Right atrium auricular region (tissue), 2 donors: ENCODE measurements at regions not wholly inside any gene's neighbourhood (a gene's known extent, or its start where the extent isn't known, plus 50 kb on each side); places are given as distances from the start of the nearest gene placed in this dataset.

Experiments
- DNase-seq: peaks from one replicate; pipeline ENCODE4 v3.0.0-alpha.2; 2019; ENCODE audit warnings: low spot score
- H3K27ac ChIP-seq, 2 donors: fragments of 200-600 bp; sonication (generic); 1 replicate in 1 of 2; 2 replicates in 1 of 2; pipeline ENCODE4 v1.5.1; 2016 to 2019
- H3K27me3 ChIP-seq, 2 donors: fragments of 200-600 bp; sonication (generic); one replicate each; pipeline versions ENCODE4 v1.5.1 to v1.6.0; 2017 to 2019
- H3K36me3 ChIP-seq: fragments of 200-600 bp; sonication (generic); one replicate; pipeline ENCODE4 v1.5.1; 2016
- H3K4me1 ChIP-seq, 2 donors: fragments of 200-600 bp; sonication (generic); one replicate each; pipeline versions ENCODE4 v1.5.1 to v1.6.0; 2017 to 2019
- H3K4me3 ChIP-seq, 2 donors: fragments of 200-600 bp; sonication (generic); 1 replicate in 1 of 2; 2 replicates in 1 of 2; pipeline ENCODE4 v1.5.1; 2017 to 2019; ENCODE audit warnings: mild to moderate bottlenecking in 1 of 2, moderate library complexity in 1 of 2
- H3K9me3 ChIP-seq, 2 donors: fragments of 200-600 bp; sonication (generic); one replicate each; pipeline ENCODE4 v1.5.1; 2019
- CTCF ChIP-seq, 2 donors: fragments of 200-600 bp; sonication (generic); IDR thresholded peaks; one replicate each; pipeline ENCODE4 v1.5.1; 2019; ENCODE audit warnings: antibody characterized with exemption in 2 of 2

- DNase-seq: no peak
- no peak for TF ChIP-seq CTCF (IDR thresholded peaks at IDR 0.05)
- H3K36me3 ChIP-seq: no peaks in the 10 kb centered on the region
These were observed 111.6 kb downstream of the SLC4A3 start for GRCh38 chr2:219739066-219739465.

DNA sequence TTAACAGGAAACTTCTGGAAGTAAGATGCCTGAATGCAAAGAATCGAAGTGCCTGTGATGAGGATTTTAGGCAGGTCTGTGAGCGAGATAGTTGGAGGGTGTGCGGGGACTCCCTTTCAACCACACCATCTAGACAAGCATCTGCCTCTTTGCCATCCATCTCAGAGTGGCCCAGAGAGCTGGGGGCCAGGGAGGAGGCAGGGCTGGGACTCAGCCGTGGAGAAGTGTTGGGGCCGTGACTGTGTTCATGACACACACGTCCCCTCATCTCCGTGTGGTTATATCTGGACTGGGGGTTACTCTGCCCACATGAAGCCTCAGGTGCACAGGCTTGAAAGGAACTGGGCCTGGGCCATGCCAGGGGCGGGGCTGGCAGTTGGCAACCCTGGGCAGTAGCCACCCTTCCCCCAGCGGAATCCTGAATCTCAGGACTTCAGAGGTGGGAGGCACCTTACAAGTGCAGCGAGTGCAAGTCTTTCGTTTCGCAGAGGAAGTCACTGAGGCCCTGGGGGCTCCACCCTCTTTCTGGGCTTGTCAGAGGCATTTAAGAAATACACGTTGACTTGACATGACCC is 112.5 kb downstream of the SLC4A3 start:
- no peak overlapping the region for H3K27ac ChIP-seq
- no peak overlapping the region for H3K4me3 ChIP-seq
- H3K36me3 ChIP-seq: no peaks in the 10 kb centered on the region
- H3K9me3 ChIP-seq: no peaks in the 10 kb centered on the region
- peaks cover 0 to 15% of the 10 kb centered on the region in 2 donors for H3K4me1 ChIP-seq
- no peak for DNase-seq
- H3K27me3 ChIP-seq: no peaks in the 10 kb centered on the region
- TF ChIP-seq CTCF (IDR thresholded peaks at IDR 0.05): no peak

More at GRCh38 chr2:219739066-219739465, 111.6 kb downstream of the SLC4A3 start:
- Histone ChIP-seq H3K4me1 (peaks cover 0 to 6% of the 10 kb centered on the region in 2 donors), H3K27me3 (no peaks in the 10 kb centered on the region), H3K9me3 (no peaks in the 10 kb centered on the region), H3K4me3 (no peak overlapping the region), H3K27ac (no peak overlapping the region)

DNA sequence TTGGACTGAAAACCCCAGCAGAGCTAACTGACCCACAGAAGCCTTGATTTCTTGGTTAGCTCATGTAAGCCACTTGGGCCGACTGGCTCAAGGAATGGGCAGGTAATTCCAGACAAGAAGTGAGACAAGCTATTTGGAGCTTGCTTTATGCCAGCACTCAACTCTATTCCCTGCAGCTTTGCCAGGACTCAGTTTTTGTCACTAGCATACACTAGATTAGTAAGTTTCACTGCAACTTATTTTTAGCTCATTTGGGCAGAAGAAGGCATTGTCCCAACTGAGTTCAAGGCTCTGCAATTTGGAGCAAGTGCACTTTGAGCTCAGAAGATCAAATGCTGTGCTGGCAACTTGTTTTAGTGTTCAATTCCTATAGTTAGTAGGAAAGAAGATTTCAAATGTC is 116.1 kb downstream of the SLC4A3 start:
- Histone ChIP-seq H3K4me1 (peaks cover 0 to 18% of the 10 kb centered on the region in 2 donors), H3K27ac (no peak overlapping the region)
- TF ChIP-seq CTCF (IDR thresholded peaks at IDR 0.05): no peak

DNA sequence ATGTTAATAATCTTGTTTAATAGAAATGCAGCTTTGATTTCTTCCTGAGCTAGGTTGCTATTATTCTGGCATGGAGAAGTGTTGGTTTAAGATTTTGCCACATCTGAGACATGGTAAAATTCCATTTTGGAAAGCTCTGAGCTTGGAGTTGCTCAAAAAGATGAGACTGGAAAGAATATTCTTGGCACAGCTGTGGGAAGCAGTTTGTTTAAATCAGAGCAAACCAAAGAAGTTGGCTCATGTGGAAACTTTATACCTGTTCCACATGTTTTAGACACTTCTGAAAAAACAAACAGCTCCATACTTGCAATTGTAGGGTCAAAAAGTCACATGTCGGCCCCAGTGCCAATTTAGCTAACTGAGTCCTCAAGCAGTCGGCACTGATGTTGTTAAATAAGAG is 116.6 kb downstream of the SLC4A3 start:
- H3K4me3 ChIP-seq: no peak overlapping the region
- no peak for DNase-seq
- H3K4me1 ChIP-seq: peaks cover 0 to 18% of the 10 kb centered on the region in 2 donors
- peak overlapping the region in 1 of 2 donors; percentile 22 for H3K27ac ChIP-seq
- H3K27me3 ChIP-seq: no peaks in the 10 kb centered on the region
- H3K36me3 ChIP-seq: no peaks in the 10 kb centered on the region
- no peaks in the 10 kb centered on the region for H3K9me3 ChIP-seq
- no peak for TF ChIP-seq CTCF (IDR thresholded peaks at IDR 0.05)

More for the DNA sequence above, 116.1 kb downstream of the SLC4A3 start:
- Histone ChIP-seq H3K27me3 (no peaks in the 10 kb centered on the region), H3K4me3 (no peak overlapping the region), H3K36me3 (no peaks in the 10 kb centered on the region), H3K9me3 (no peaks in the 10 kb centered on the region)
- no peak for DNase-seq

- H3K36me3 ChIP-seq: no peaks in the 10 kb centered on the region
- no peak overlapping the region for H3K4me3 ChIP-seq
- no peak for DNase-seq
- H3K4me1 ChIP-seq: peaks cover 0 to 18% of the 10 kb centered on the region in 2 donors
- H3K9me3 ChIP-seq: no peaks in the 10 kb centered on the region
- no peak for TF ChIP-seq CTCF (IDR thresholded peaks at IDR 0.05)
- no peaks in the 10 kb centered on the region for H3K27me3 ChIP-seq
- H3K27ac ChIP-seq: peak overlapping the region in 1 of 2 donors; percentile 22
These were observed 117.2 kb downstream of the SLC4A3 start for GRCh38 chr2:219744600-219744999.

DNA sequence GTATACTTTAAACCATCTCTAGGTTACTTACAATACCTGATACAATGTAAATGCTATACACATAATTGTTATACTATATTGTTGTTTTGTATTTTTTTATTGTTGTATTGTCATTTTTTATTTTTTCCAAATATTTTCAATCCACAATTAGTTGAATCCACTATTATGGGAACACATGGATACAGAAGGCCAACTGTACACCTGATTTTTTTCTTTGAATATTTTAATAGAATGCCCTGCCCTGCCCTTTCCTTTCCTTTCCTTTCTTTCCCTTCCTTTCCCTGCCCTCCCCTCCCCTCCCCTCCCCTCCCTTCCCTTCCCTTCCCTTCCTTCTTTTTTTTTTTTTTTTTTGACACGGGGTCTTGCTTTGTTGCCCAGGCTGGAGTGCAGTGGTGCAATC is 120.2 kb downstream of the SLC4A3 start:
- no peak for TF ChIP-seq CTCF (IDR thresholded peaks at IDR 0.05)
- Histone ChIP-seq H3K27me3 (no peaks in the 10 kb centered on the region), H3K9me3 (no peaks in the 10 kb centered on the region)

More for the DNA sequence above, 120.2 kb downstream of the SLC4A3 start:
- Histone ChIP-seq H3K27ac (no peak overlapping the region), H3K36me3 (no peaks in the 10 kb centered on the region), H3K4me3 (no peak overlapping the region), H3K4me1 (peaks cover 0 to 18% of the 10 kb centered on the region in 2 donors)
- DNase-seq: no peak
